ENCODE measurements at regions not wholly inside any gene's neighbourhood (a gene's known extent, or its start where the extent isn't known, plus 50 kb on each side); places are given as distances from the start of the nearest gene placed in this dataset.

DNA sequence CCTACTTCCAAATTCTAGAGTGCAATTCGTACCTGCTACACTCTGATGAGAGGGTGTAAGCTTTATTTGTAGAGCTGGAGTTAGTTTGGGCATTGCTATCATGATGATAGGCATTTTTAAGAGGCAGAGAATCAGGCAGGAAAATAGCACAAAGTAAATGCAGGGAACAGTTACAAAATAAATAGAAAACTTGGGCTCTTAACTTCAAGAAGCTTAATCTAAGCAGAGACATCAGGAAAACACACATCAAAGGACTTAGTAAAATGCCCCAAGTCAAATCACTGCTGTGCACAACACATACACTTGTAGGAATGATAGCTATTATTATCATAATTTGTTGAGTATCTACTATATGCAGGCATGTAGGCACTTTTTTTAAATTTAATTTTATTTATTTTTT is 381.2 kb downstream of the CD83 start:
- FAIRE-seq, result no peak

DNA sequence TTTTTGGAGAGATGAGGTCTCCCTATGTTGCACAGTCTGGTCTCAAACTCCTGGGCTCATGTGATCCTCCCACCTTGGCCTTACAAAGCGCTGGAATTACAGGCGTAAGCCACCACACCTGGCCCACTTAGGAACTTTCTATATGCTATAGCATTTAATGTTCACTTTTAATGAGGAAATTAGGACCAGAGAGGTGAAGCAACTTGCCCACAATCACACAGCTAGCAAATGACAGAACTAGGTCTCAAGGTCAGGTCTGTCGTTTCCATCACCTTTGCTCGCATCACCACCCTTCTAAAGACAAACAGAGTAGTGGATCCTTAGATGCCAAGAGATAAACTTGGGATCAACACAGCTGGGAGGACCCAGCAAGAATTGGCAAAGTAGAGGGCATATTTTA is 381.7 kb downstream of the CD83 start:
- FAIRE-seq, result no peak
- DNase-seq (ENCODE audit: extremely low spot score, insufficient read length, low read depth), result no peak

More for the DNA sequence above, 381.2 kb downstream of the CD83 start:
- DNase-seq (ENCODE audit: extremely low spot score, insufficient read length, low read depth), result no peak

DNA sequence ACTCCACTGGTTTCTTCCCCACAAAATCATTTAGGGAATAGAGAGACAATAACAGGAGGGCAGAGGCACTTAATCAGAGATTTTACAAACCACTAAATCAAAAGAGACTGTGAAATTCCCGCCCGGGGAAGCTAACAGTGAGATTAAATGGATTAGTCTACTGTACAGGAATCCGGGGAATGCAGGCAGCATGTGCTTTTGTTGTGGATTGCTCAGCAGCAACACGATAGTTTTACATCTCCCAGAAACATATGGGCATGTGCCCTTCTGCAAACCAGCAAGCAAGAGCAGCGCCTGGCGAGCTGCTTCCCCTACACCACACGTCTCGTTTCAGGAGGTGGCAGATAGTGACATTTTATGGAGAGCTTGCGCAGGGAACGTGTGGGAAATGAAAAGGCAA is 382.3 kb downstream of the CD83 start:
- no peak for FAIRE-seq

DNA sequence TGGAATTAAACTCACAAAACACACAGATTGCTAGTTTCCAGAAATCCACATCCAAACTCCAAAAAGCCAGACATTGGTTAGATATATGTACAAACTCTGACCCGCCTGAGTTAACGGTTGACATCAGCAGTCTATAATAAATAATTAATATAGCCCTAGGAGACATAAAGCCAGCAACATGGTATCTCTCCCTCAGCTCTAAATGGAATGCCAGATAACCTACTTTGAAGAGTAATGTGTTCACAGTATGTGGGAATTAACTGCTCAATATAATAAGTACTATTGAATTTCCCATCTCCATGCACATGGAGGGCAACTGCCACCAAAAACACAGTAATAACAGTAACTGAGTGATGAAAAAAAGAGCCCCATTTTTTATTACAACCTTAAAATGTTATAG is 383.2 kb downstream of the CD83 start:
- DNase-seq (ENCODE audit: extremely low spot score, insufficient read length, low read depth) (no peak), FAIRE-seq (no peak)

More for the DNA sequence above, 382.3 kb downstream of the CD83 start:
- no peak for DNase-seq (ENCODE audit: extremely low spot score, insufficient read length, low read depth)

DNA sequence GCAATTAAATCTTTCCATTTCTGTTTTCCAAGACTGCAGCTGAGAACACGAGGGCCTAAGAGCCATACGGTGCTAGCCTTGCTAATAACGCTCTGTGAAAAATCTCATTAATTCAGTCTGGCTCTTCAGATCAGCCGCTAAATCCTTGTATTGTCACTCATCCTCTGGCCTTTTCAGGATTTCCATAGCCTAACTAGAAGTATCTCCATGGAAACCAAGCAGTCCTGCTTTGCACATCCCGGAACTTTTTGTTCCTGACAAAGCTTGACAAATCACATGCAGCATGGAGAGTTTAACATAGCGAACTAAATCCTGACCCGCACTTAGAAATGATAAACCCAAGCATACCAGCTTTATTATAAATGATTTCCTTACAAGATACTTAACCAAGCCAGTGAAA is 383.7 kb downstream of the CD83 start:
- no peak for FAIRE-seq
- no peak for DNase-seq (ENCODE audit: extremely low spot score, insufficient read length, low read depth)

DNA sequence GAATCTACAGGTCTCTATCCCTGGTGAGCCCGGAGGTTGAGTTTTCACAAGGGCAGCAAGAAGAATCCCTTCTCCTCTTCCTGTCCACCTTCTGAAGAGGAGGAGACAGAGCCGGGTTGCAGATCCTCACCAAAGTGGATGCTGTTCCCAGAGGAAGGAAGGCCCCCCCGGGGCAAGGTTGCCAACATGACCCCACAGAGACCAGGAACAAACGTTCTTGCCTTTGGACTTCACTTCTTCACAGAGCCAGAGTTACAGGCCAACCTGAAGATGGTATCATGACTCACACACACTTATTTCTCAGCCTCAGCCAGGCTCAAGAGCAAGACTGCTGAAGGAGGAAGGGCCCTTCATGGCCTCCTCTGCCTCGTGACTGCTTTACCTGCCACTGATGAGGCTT is 384.3 kb downstream of the CD83 start:
- DNase-seq (ENCODE audit: extremely low spot score, insufficient read length, low read depth) (no peak), FAIRE-seq (no peak)

DNA sequence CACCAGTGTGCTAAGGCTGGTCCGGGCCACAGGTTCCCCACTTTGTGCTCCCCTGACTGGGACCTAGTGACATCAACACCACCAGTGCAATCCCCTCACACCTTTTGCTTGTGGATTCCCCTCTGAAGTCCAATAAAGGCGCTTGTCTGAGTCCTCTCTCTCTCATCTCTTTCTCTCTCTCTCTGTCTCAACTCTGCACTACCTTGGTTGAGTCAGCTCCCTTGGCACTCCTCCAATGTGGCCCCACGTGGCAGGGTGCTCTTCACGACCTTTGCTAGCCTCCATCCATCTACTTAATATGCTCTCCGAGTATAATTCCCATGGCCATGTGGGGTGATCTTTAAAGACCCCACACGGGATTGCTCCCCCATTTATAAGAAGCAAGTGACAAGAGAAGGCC is 385.0 kb downstream of the CD83 start:
- FAIRE-seq, result no peak
- no peak for DNase-seq (ENCODE audit: extremely low spot score, insufficient read length, low read depth)

DNA sequence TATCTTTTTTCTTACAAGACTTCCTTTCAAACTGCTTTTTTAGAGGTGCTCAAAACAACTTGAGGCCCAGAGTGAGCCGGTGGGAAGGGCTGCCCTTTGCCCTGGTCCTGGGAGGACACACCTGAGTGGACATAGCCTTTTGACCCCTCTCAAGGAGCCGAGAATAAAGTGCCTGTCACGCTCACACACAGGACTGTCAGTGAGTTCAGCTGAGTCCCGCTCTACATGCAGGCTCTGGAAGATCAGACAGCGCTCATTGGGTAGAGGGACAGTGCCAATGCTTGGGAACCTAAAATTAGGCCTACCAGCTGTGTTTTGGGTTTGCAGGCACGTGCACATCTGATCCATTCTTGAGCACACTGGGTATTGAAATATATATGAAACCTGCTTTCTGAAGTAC is 387.8 kb downstream of the CD83 start:
- FAIRE-seq, result no peak
- no peak for DNase-seq (ENCODE audit: extremely low spot score, insufficient read length, low read depth)

DNA sequence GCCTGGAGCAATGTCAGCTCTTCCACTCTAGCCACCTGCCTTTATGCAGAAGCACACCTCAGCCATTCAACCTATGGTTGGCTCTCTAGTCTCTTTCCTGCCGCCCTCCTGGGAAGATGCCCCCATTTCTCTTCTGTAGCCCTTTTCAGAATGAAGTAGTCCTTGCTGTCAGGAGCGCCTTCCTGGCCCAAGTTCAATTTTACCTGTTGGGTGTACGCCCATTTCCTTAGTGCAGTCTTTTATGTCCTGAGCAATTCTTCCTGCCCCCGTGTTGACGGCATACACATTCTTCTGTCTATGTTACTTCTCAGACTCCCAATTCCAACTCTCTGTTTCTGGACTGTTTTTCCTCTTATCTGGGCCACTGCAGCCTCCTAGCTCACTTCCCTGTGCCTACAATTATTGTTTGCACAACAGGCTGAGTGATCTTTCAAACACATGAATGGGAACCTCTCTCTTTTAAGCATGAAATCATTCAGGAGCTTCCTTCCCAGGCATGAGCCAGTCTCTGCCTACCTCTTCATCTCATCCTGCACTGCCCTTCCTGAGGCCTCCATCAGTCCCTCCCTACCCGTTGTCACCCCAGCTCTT is 389.2 kb downstream of the CD83 start:
- DNase-seq (ENCODE audit: extremely low spot score, insufficient read length, low read depth) (no peak), FAIRE-seq (no peak)

DNA sequence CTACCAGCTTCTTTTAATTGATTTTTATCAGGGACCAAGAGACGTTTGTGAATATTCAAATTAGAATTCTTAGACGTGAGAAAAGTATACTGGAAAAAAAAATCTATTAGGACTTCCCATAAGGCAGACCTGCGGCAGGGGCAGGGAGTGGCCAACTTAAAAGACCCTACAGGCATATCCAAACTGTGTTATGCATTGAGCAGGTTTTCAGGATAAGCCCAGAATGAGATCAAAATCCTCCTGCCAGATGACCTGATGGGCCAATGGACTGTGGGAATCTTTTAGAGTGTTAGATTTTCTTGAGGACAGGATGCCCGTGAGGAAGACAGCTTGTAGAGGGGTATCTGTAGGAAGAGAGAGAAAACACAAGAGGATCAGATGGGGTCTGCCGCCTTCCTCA is 391.5 kb downstream of the CD83 start:
- FAIRE-seq (no peak), DNase-seq (ENCODE audit: extremely low spot score, insufficient read length, low read depth) (no peak)

DNA sequence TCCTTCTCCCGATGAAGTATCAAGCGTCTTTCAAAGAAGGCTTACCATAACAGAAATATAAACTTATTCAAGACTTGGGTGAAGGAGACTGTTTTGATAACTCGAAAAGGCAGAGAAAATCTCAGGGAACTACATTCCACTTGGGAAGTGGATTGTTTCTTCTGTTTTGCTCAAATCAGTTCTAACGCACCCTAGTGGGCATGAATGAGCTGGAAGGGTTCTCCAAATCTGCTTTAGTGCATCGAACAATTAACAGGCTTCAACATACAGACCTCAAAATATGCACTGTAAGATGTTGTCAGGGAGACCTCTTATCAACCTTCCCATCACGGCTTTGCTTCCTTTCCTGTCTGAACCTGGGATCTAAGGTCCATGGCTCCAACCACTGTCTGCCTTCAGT is 392.5 kb downstream of the CD83 start:
- no peak for DNase-seq (ENCODE audit: extremely low spot score, insufficient read length, low read depth)
- no peak for FAIRE-seq

DNA sequence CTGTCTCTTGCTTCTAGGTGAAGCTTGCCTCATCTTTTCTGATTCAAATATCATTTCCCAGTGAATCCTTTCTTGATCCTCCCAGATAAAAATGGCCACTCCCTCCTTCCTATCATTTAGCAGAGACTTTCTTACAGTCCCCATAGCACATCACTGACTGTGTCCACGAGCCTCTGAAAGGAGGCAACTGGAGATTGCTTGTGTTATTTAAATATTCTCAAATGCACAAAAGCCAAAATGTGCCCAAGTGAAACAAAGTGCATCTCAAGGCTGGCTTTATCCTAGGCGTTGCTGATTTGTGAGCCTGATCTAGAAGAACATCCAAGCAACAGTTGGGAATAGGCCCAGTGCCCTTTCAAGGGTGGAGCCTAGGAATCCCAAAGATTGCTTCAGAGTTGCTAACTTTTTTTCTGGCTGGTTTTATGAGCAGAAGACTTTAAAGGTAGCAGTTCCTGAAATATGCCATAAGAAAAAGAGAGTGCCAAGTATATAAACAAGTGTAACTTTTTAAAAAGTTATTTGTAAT is 393.6 kb downstream of the CD83 start:
- no peak for FAIRE-seq

DNA sequence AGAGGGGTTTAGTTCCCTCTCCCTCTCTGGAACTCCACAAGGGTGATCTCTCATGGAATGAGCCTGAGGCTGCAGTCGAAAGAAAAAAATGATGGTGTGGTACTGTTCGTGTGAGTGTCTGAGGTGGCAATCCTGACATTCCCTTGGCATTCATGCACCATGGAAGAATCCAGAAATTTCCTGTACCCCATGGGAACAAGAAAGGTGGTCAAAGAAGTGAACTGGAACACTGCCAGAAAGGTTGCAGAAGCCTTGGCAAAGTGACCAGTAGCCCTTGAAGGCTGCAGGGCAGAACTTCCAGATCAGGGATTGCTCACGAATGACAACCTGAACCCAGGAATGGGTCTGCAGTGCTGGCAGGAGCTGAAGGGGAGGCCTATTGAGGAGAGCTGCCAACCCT is 394.7 kb downstream of the CD83 start:
- DNase-seq (ENCODE audit: extremely low spot score, insufficient read length, low read depth) (no peak), FAIRE-seq (no peak)

More for the DNA sequence above, 393.6 kb downstream of the CD83 start:
- no peak for DNase-seq (ENCODE audit: extremely low spot score, insufficient read length, low read depth)

DNA sequence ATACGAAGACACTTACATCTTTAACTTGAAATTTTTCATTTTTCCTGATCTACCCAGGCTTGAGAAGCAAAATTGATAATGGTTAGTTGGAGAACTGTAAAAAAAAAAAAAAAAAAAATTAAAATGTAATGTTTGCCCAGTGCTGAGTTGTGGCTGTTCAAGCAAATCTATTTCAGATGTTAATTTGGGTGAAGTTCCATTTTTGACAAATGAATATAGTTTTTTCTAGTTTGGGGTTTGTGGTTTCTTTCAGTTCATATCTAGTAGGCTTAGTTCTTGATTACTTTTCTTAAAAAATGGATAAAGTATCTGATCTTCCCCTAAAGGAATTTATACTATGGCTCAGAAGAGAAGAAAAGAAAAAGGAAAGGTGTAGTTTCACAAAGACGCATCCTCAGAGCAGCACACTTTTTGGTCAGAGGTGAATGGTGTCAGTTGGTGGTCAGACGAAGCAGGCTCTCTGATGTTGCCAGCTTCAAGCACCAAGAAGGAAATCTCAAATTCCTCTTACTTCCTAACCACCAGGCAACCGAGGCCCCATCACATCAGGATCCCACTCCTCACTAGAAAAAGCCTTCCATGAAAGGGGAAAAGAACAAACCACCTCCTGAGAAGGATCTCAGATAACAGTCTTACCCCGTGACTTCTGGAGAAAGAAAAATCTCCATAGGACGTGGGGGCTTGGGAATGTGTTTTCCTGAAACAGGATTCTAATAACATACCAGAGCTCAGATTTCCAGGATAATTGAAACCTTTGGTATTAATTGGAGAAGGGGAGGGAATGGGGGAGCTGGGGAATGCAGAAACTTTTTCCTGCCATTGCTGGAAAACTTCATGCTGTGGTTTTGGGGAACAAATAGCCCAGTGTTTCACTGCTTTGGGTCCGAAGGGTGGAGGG is 396.2 kb downstream of the CD83 start:
- FAIRE-seq (no peak), DNase-seq (ENCODE audit: extremely low spot score, insufficient read length, low read depth) (no peak)

DNA sequence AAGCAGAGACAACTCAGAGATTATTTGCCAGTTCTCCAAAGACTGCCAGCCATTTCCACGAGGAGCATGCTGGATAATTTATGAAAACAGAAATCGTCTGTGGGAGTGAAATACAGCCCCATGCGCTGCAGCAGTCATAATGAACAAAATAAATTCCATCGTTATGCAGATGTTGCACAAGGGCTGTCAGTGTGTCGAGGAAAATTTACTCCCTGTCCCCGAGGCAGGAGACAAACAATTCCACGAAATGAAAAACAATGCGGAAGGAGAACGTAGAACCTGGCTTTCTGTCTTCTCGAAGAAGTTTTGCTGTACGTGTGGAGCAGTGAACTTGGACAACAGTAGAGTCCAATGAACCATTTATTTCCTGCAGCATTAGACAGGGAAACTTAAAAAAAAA is 399.4 kb downstream of the CD83 start:
- FAIRE-seq, result no peak
- no peak for DNase-seq (ENCODE audit: extremely low spot score, insufficient read length, low read depth)

DNA sequence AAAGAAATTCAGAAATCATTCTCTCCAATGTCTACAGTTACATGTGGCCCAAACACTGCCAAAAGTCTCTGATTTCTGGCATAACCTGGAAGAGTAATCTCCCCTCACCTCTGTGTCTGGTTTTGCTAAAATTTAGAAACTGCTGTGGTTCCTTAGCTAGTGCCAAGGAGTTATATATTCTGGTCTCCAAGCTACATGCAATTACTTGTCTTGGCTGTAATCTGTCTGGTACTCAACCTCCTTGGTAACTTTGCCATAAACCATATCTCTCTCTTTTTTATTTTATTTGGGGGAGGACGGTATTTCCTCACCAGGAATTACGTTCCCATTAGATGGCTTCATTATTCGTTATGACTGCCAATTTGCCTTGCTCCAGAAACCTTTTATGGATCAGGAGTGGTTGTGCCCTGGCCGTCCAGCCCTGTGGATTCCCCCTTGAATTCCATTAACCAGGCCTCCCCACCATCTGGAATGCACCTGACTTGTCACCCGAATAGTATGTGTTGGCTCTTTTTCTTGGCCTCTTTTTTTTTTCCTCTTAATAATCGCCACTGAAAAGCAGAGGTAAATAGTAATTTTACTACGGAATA is 400.0 kb downstream of the CD83 start:
- no peak for FAIRE-seq

DNA sequence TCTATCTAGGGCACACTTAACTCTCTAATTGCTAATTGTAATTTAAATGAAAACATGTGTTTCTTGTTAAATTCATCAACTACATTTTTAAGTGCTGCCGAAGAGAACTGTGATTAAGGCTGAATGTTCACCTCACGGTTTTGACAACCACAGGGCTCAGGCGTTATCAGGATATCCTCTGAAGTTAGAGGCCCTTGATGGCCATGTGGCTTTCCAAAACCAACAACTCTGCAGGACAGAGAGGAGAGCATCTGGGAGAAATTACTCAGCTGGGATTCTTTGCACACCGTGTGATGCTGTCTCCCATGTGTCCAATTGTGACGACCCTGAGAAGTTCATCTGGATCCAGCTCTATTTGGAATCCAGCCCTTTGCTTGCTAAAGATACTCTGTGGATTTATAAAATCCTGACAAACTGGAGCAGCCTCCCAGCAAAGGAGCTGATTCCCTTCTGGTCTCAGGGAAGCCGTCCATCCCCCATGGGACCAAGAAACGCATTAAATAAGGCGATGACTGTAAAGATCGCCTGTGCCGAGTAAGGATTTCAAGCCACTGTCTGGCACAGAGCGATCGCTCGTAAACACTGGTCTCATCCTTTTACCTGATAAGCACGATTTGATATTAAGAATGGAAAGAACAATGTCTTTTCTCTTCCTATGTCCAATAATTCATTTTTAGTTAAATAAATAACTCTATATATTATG is 401.1 kb downstream of the CD83 start:
- no peak for DNase-seq (ENCODE audit: extremely low spot score, insufficient read length, low read depth)
- FAIRE-seq, result no peak

More for the DNA sequence above, 400.0 kb downstream of the CD83 start:
- no peak for DNase-seq (ENCODE audit: extremely low spot score, insufficient read length, low read depth)

DNA sequence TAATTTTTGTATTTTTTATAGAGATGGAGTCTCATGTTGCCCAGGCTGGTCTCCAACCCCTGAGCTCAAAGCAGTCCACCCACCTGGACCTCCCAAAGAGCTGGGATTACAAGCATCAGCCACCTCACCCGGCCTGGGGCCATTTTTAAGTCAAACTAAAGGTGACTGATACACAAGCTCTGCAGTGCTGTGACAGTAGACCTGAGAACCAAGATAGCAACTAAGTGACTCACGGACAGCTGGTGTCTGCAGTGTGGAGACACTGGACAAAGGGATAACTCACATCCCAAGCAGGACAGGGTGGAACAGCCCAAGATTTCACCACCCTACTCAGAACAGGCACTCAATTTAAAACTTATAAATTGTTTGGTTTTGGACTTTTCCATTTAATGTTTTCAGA is 402.5 kb downstream of the CD83 start:
- DNase-seq (ENCODE audit: extremely low spot score, insufficient read length, low read depth), result no peak
- no peak for FAIRE-seq

DNA sequence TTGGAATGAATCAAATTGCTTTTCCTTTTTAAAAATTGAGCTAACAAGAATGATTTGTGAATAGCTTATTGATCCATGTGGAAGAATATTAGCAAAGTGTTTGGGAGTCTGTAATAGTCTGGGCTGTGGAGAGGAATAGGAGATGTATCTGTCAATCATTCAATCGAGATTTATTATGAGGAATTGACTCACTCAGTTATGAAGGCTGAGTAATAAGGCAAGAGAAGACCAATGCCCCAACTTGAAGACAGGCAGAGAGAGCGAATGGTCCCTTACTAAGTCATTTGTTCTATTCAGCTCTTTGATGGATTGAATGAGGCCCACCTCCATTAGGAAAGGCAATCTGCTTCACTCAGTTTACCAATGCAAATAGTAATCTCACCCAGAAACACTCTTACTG is 403.0 kb downstream of the CD83 start:
- FAIRE-seq (no peak), DNase-seq (ENCODE audit: extremely low spot score, insufficient read length, low read depth) (no peak)

DNA sequence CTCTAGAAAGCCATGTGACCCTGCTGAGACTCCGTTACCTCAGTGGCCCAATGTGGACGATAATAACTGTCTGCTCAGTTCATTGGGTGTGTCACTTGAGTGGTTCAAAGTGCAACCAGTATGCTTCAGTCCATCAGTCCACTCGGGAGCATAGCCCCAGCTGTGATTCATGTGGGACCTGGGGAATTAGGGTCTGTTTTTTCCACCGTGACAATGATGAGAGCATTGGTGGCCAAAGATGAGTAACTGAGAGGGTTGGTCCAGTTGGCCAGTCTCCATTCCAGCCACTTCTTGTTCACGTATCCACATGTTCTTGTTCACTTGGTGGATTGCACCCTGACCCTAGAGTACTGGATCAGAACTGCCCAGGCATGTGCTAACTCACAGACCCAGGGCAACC is 403.6 kb downstream of the CD83 start:
- DNase-seq (ENCODE audit: extremely low spot score, insufficient read length, low read depth), result no peak
- FAIRE-seq, result no peak

All from GM18507 (cell line).